GM12878 (cell line): ENCODE measurements at regions not wholly inside any gene's neighbourhood (a gene's known extent, or its start where the extent isn't known, plus 50 kb on each side); places are given as distances from the start of the nearest gene placed in this dataset.

Source experiments
- ATAC-seq: fragments of 200-7000 bp; cut with Tn5 transposase; 3 replicates; pipeline ENCODE4 v1.9.1; 2020; ENCODE audit warnings: mild to moderate bottlenecking, moderate library complexity
- BruUV-seq: library from RNA; stranded (reverse); fragments of 400-500 nt; replicated peaks from 2 replicates; lab custom pipeline; 2021; lab: Mats Ljungman, UMichigan
- CTCF ChIA-PET: fragments of 300-600 bp; sonication (Branson Sonifier 250); formaldehyde crosslinking; extraction: SDS; loops from one replicate; lab custom pipeline; 2021; ENCODE audit warnings: inconsistent platforms; lab: Yijun Ruan, JAX
- POLR2A ChIA-PET: fragments of 350-600 bp; formaldehyde crosslinking; extraction: SDS; loops from one replicate; lab custom pipeline; 2021; ENCODE audit warnings: inconsistent platforms; lab: Charles Lee
- RAD21 ChIA-PET: fragments of 300-600 bp; sonication (Branson Sonifier 250); formaldehyde crosslinking; loops from one replicate; lab custom pipeline; 2023; ENCODE audit warnings: antibody characterized with exemption; ENCODE audit not compliant: unreplicated experiment; lab: Charles Lee
- SMC1A ChIA-PET: fragments of 300-600 bp; sonication (Branson Sonifier 250); formaldehyde crosslinking; loops from one replicate; lab custom pipeline; 2023; ENCODE audit not compliant: unreplicated experiment, uncharacterized antibody; lab: Charles Lee
- DNase-seq: peaks from one replicate; pipeline ENCODE4 v3.0.0-alpha.2; 2011; ENCODE audit warnings: low read depth, low spot score
- FAIRE-seq: peaks from 3 replicates; lab custom pipeline; 2011; peaks lifted over from hg19 to GRCh38; lab: Jason Lieb, UNC
- H2AFZ ChIP-seq: 2 replicates; pipeline ENCODE4 v1.6.0; 2011; ENCODE audit warnings: low read depth, low read length, control low read depth; ENCODE audit not compliant: control insufficient read depth
- H3K27ac ChIP-seq: 2 replicates; pipeline ENCODE4 v1.5.1; 2011; ENCODE audit warnings: control low read depth; ENCODE audit not compliant: control insufficient read depth, insufficient read depth
- H3K27me3 ChIP-seq, 2 experiments: replicated peaks in 1 of 2; 2 replicates each; pipeline versions ENCODE4 v1.6.0 to v1.6.1; 2011; ENCODE audit warnings: low read length in 1 of 2; ENCODE audit not compliant: control insufficient read depth in 2 of 2, insufficient read depth in 2 of 2
- H3K36me3 ChIP-seq, 2 experiments: 2 replicates each; pipeline ENCODE4 v1.5.1; 2011; ENCODE audit warnings: low read length in 1 of 2; ENCODE audit not compliant: control insufficient read depth in 2 of 2, insufficient read depth in 2 of 2
- H3K4me1 ChIP-seq: 2 replicates; pipeline ENCODE4 v1.6.1; 2011; ENCODE audit warnings: mild to moderate bottlenecking, low read length, moderate library complexity, mixed read lengths; ENCODE audit not compliant: control insufficient read depth, insufficient read depth
- H3K4me2 ChIP-seq: 2 replicates; pipeline ENCODE4 v1.6.0; 2011; ENCODE audit warnings: control low read depth; ENCODE audit not compliant: control insufficient read depth, insufficient read depth
- H3K4me3 ChIP-seq: fragments of 200-600 bp; sonication (generic); 2 replicates; pipeline ENCODE4 v1.5.1; 2016
- H3K79me2 ChIP-seq: 2 replicates; pipeline ENCODE4 v1.6.0; 2011; ENCODE audit warnings: low read length; ENCODE audit not compliant: control insufficient read depth, insufficient read depth
- H3K9ac ChIP-seq: 2 replicates; pipeline ENCODE4 v1.8.0; 2011; ENCODE audit warnings: low read length, control low read depth, mixed read lengths; ENCODE audit not compliant: control insufficient read depth, insufficient read depth
- H3K9me3 ChIP-seq: replicated peaks from 3 replicates; pipeline ENCODE4 v1.5.1; 2011; ENCODE audit warnings: mild to moderate bottlenecking, low read length; ENCODE audit not compliant: control insufficient read depth, insufficient read depth
- H4K20me1 ChIP-seq: 2 replicates; pipeline ENCODE4 v1.6.0; 2011; ENCODE audit not compliant: control insufficient read depth, insufficient read depth
- BHLHE40 ChIP-seq, 2 experiments: fragments of 450-650 bp in 1 of 2; IDR thresholded peaks; 2 replicates each; pipeline ENCODE4 v1.6.1; 2011 to 2017; ENCODE audit warnings: low read depth in 2 of 2, borderline replicate concordance in 1 of 2, improper control_type of control experiment in 1 of 2, low read length in 1 of 2, mild to moderate bottlenecking in 1 of 2
- CBFB ChIP-seq: IDR thresholded peaks from 2 replicates; pipeline ENCODE4 v1.6.1; 2016; ENCODE audit warnings: antibody characterized with exemption, low read depth
- CHD2 ChIP-seq: IDR thresholded peaks from 2 replicates; pipeline ENCODE4 v1.6.1; 2011; ENCODE audit warnings: low read depth, low read length, improper control_type of control experiment, borderline replicate concordance
- CHD4 ChIP-seq: fragments of 200-600 bp; sonication (generic); IDR thresholded peaks from 2 replicates; pipeline ENCODE4 v1.6.1; 2016; ENCODE audit warnings: mild to moderate bottlenecking
- KAT2A ChIP-seq: conservative IDR thresholded peaks from 2 replicates; pipeline ENCODE4 v1.6.1; 2011; ENCODE audit warnings: low read depth, low read length; ENCODE audit not compliant: control insufficient read depth
- LARP7 ChIP-seq: fragments of 450-650 bp; IDR thresholded peaks from 2 replicates; pipeline ENCODE4 v1.6.1; 2017; ENCODE audit warnings: mild to moderate bottlenecking
- MAX ChIP-seq: IDR thresholded peaks from 2 replicates; pipeline ENCODE4 v1.6.1; 2012; ENCODE audit warnings: low read depth, low read length, improper control_type of control experiment
- MXI1 ChIP-seq: fragments of 150-350 bp; IDR thresholded peaks from 2 replicates; pipeline ENCODE4 v1.6.1; 2011; ENCODE audit warnings: low read depth, mild to moderate bottlenecking, inconsistent platforms, low read length, improper control_type of control experiment
- PAX8 ChIP-seq: fragments of 450-650 bp; IDR thresholded peaks from 2 replicates; pipeline ENCODE4 v1.6.1; 2017; ENCODE audit warnings: mild to moderate bottlenecking, moderate library complexity
- RB1 ChIP-seq: fragments of 450-650 bp; formaldehyde crosslinking; IDR thresholded peaks from 2 replicates; pipeline ENCODE4 v1.6.1; 2017; ENCODE audit warnings: mild to moderate bottlenecking, borderline replicate concordance
- RFX5 ChIP-seq: IDR thresholded peaks from 2 replicates; pipeline ENCODE4 v1.6.1; 2011; ENCODE audit warnings: low read depth, low read length, improper control_type of control experiment
- SUPT20H ChIP-seq: IDR thresholded peaks from 2 replicates; pipeline ENCODE4 v1.6.1; 2011; ENCODE audit warnings: low read depth, mild to moderate bottlenecking, low read length, moderate library complexity, borderline replicate concordance; ENCODE audit not compliant: control insufficient read depth
- SUZ12 ChIP-seq: fragments of 200-600 bp; sonication (generic); IDR thresholded peaks from one replicate; pipeline ENCODE4 v1.6.1; 2018; ENCODE audit warnings: antibody characterized with exemption, mild to moderate bottlenecking; ENCODE audit not compliant: unreplicated experiment
- TCF3 ChIP-seq: IDR thresholded peaks from 2 replicates; pipeline ENCODE4 v1.6.1; 2012; ENCODE audit warnings: low read depth, mild to moderate bottlenecking, low read length, borderline replicate concordance; ENCODE audit not compliant: insufficient read depth
- ZBTB40 ChIP-seq: fragments of 450-650 bp; IDR thresholded peaks from 2 replicates; pipeline ENCODE4 v1.6.1; 2016; ENCODE audit warnings: mild to moderate bottlenecking, moderate library complexity, borderline replicate concordance
- ZNF384 ChIP-seq: IDR thresholded peaks from 2 replicates; pipeline ENCODE4 v1.6.1; 2012; ENCODE audit warnings: low read depth, mild to moderate bottlenecking, low read length, improper control_type of control experiment, borderline replicate concordance
- WGBS: methylation state at CpG from one replicate; pipeline ENCODE4 v1.1.6; 2016; ENCODE audit warnings: low lambda C conversion rate; ENCODE audit not compliant: insufficient replicate concordance, insufficient coverage; ENCODE audit errors: missing lambda C conversion rate; 5-methylcytosine and 5-hydroxymethylcytosine counted together
- in situ Hi-C: fragments of 300-500 bp; cut with MboI; formaldehyde crosslinking; loops from 9 replicates; pipeline ENCODE4 v1.14.3; 2018; ENCODE audit warnings: mixed read lengths
- intact Hi-C: fragments of 100-400 bp; cut with micrococcal nuclease; formaldehyde crosslinking; loops from one replicate; pipeline ENCODE4 v1.14.2; 2022; ENCODE audit not compliant: unreplicated experiment

GRCh38 chr1:48058135-48059025 lies 61.2 kb upstream of the TRABD2B start:
- Histone ChIP-seq H3K4me2 (no peak overlapping the region), H3K9me3 (no peaks in the 10 kb centered on the region), H3K27ac (no peak overlapping the region), H3K36me3 (no peaks in the 10 kb centered on the region), H3K27me3 (0 out of 4 replicates have a peak, but pooled peaks cover 0 to 1% of the 10 kb centered on the region in 2 experiments)
- DNase-seq (no peak), ATAC-seq (no peak)
- SMC1A ChIA-PET = interaction anchor here (0.6 kb wide), 1 partner anchor 1183 kb away, joined by 3 read pairs; no protein-coding TSS in a partner anchor
- TF ChIP-seq MAX (no peak), ZBTB40 (no peak), SUZ12 (no peak), CBFB (no peak), BHLHE40 (IDR thresholded peaks at IDR 0.05; ENCODE audit: borderline replicate concordance in 1 of 2, low read depth in 2 of 2, low read length in 1 of 2) (no peak), RB1 (no peak), KAT2A (no peak), PAX8 (no peak), MXI1 (no peak), SUPT20H (no peak), CHD2 (no peak), CHD4 (no peak), ZNF384 (no peak), TCF3 (no peak), RFX5 (no peak), LARP7 (no peak)
- TF ChIP-seq, all 136 proteins: peak for 0
- in situ Hi-C loops (no loop called here), intact Hi-C loops (no loop called here)
- ChIA-PET RAD21 (no interaction called here), CTCF (interaction anchor here (1.2 kb wide), 1 partner anchor 60 kb away, joined by 3 read pairs; no protein-coding TSS in a partner anchor), POLR2A (no interaction called here)
- no peaks in the 10 kb centered on the region for H3K4me1 ChIP-seq
- no peak overlapping the region for H2AFZ ChIP-seq
- no peak overlapping the region for H3K9ac ChIP-seq
- no peak overlapping the region for H3K4me3 ChIP-seq
- FAIRE-seq = no peak
- 27% methylated on average over 11 of the region's 11 CpGs for WGBS
- no TSS peak for BruUV-seq
- H3K79me2 ChIP-seq = no peaks in the 10 kb centered on the region
- H4K20me1 ChIP-seq = no peaks in the 10 kb centered on the region
